ENCODE measurements at regions not wholly inside any gene's neighbourhood (a gene's known extent, or its start where the extent isn't known, plus 50 kb on each side); places are given as distances from the start of the nearest gene placed in this dataset.

DNA sequence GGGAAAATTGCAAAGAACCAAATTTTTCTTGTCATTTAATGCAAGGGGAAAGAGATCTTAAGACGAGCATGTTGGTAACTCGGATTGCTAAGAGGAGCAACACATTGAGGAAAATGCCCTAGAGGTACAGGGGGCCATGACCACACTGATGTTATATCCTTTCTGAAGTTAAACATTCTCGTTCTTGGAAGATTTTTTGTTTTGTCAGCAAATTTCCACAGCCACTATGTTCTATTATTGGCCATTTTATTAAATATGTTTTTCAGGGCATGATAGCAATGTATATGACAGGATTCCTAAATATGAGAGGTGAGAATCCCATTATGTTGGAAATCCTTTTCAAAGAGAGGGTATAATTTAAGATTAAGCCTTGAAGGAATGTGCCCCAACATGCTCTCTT lies 627.2 kb upstream of the PKN2 start:
- TF ChIP-seq, protein P1, sequence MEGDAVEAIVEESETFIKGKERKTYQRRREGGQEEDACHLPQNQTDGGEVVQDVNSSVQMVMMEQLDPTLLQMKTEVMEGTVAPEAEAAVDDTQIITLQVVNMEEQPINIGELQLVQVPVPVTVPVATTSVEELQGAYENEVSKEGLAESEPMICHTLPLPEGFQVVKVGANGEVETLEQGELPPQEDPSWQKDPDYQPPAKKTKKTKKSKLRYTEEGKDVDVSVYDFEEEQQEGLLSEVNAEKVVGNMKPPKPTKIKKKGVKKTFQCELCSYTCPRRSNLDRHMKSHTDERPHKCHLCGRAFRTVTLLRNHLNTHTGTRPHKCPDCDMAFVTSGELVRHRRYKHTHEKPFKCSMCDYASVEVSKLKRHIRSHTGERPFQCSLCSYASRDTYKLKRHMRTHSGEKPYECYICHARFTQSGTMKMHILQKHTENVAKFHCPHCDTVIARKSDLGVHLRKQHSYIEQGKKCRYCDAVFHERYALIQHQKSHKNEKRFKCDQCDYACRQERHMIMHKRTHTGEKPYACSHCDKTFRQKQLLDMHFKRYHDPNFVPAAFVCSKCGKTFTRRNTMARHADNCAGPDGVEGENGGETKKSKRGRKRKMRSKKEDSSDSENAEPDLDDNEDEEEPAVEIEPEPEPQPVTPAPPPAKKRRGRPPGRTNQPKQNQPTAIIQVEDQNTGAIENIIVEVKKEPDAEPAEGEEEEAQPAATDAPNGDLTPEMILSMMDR (IDR thresholded peaks at IDR 0.05 in 8 of 11, conservative IDR thresholded peaks at IDR 0.05 in 3 of 11) = no peak
- TF ChIP-seq POLR2AphosphoS5 (IDR thresholded peaks at IDR 0.05) (no peak), POLR2A (IDR thresholded peaks at IDR 0.05) (no peak)
